ENCODE measurements at regions not wholly inside any gene's neighbourhood (a gene's known extent, or its start where the extent isn't known, plus 50 kb on each side); places are given as distances from the start of the nearest gene placed in this dataset.

GRCh38 chr5:88391116-88391515 is 122.5 kb upstream of the TMEM161B start:
- H3K9me2 ChIP-seq (replicated peaks; ENCODE audit: control insufficient read depth, low read length): no peaks in the 10 kb centered on the region

DNA sequence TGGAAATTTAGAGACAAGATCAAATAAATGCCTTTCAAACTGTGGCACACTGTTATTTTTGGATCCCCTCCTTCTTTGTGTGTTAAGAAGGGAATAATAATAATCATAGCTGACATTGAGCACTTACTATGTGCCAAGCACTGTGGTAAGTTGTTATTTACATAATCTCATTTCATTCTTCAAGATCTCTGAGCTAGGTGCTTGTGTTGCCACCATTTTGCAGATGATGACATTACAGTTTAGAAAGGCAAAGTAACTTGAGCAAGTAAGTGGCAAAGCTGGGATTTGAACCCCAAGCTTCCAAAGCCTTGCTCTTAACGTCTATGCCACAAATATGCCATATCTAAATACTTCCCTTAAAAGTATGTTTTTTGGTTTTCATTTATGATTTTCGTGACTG is 121.8 kb upstream of the TMEM161B start:
- Histone ChIP-seq H3F3A (ENCODE audit: control insufficient read depth, insufficient read depth) (no peaks in the 10 kb centered on the region), H3K79me2 (ENCODE audit: control insufficient read depth, low read length) (no peaks in the 10 kb centered on the region), H3K27ac (ENCODE audit: low read depth, low read length) (no peak overlapping the region), H3K9me3 (ENCODE audit: control insufficient read depth, insufficient read depth, low read length) (no peaks in the 10 kb centered on the region), H3K4me3 (ENCODE audit: low read length) (no peak overlapping the region), H3K4me2 (ENCODE audit: low read length) (no peak overlapping the region), H3K4me1 (ENCODE audit: control insufficient read depth, low read length) (no peaks in the 10 kb centered on the region), H3K27me3 (ENCODE audit: control insufficient read depth, low read length) (no peaks in the 10 kb centered on the region), H4K20me1 (ENCODE audit: control insufficient read depth, insufficient read depth, low read depth, low read length) (no peaks in the 10 kb centered on the region), H3K9me2 (replicated peaks; ENCODE audit: control insufficient read depth, low read length) (no peaks in the 10 kb centered on the region), H3K36me3 (ENCODE audit: control insufficient read depth, low read length) (no peaks in the 10 kb centered on the region)
- no peak for TF ChIP-seq CTCF (IDR thresholded peaks at IDR 0.05; ENCODE audit: low read depth, low read length, poor library complexity, severe bottlenecking)
- no peak for TF ChIP-seq EZH2phosphoT487 (IDR thresholded peaks at IDR 0.05; ENCODE audit: borderline replicate concordance, low read length)

More at GRCh38 chr5:88391116-88391515, 122.5 kb upstream of the TMEM161B start:
- H3F3A ChIP-seq (ENCODE audit: control insufficient read depth, insufficient read depth): no peaks in the 10 kb centered on the region
- H3K36me3 ChIP-seq (ENCODE audit: control insufficient read depth, low read length): no peaks in the 10 kb centered on the region
- H3K4me1 ChIP-seq (ENCODE audit: control insufficient read depth, low read length): no peaks in the 10 kb centered on the region
- H3K4me2 ChIP-seq (ENCODE audit: low read length): no peak overlapping the region
- H3K4me3 ChIP-seq (ENCODE audit: low read length): no peak overlapping the region
- no peaks in the 10 kb centered on the region for H4K20me1 ChIP-seq (ENCODE audit: control insufficient read depth, insufficient read depth, low read depth, low read length)
- H3K79me2 ChIP-seq (ENCODE audit: control insufficient read depth, low read length): no peaks in the 10 kb centered on the region
- H3K9me3 ChIP-seq (ENCODE audit: control insufficient read depth, insufficient read depth, low read length): no peaks in the 10 kb centered on the region
- no peak for TF ChIP-seq CTCF (IDR thresholded peaks at IDR 0.05; ENCODE audit: low read depth, low read length, poor library complexity, severe bottlenecking)
- TF ChIP-seq EZH2phosphoT487 (IDR thresholded peaks at IDR 0.05; ENCODE audit: borderline replicate concordance, low read length): no peak
- no peaks in the 10 kb centered on the region for H3K27me3 ChIP-seq (ENCODE audit: control insufficient read depth, low read length)
- no peak overlapping the region for H3K27ac ChIP-seq (ENCODE audit: low read depth, low read length)

GRCh38 chr5:88390096-88390441 is 121.4 kb upstream of the TMEM161B start:
- TF ChIP-seq CTCF (IDR thresholded peaks at IDR 0.05; ENCODE audit: low read depth, low read length, poor library complexity, severe bottlenecking) (no peak), EZH2phosphoT487 (IDR thresholded peaks at IDR 0.05; ENCODE audit: borderline replicate concordance, low read length) (no peak)
- no peak overlapping the region for H3K4me2 ChIP-seq (ENCODE audit: low read length)
- no peaks in the 10 kb centered on the region for H3K36me3 ChIP-seq (ENCODE audit: control insufficient read depth, low read length)
- no peaks in the 10 kb centered on the region for H3F3A ChIP-seq (ENCODE audit: control insufficient read depth, insufficient read depth)
- no peaks in the 10 kb centered on the region for H3K27me3 ChIP-seq (ENCODE audit: control insufficient read depth, low read length)
- H3K27ac ChIP-seq (ENCODE audit: low read depth, low read length): no peak overlapping the region
- no peaks in the 10 kb centered on the region for H3K9me3 ChIP-seq (ENCODE audit: control insufficient read depth, insufficient read depth, low read length)
- no peaks in the 10 kb centered on the region for H3K79me2 ChIP-seq (ENCODE audit: control insufficient read depth, low read length)
- no peaks in the 10 kb centered on the region for H3K9me2 ChIP-seq (replicated peaks; ENCODE audit: control insufficient read depth, low read length)
- no peaks in the 10 kb centered on the region for H3K4me1 ChIP-seq (ENCODE audit: control insufficient read depth, low read length)
- H3K4me3 ChIP-seq (ENCODE audit: low read length): no peak overlapping the region
- H4K20me1 ChIP-seq (ENCODE audit: control insufficient read depth, insufficient read depth, low read depth, low read length): no peaks in the 10 kb centered on the region

Data from DOHH2 (cell line).